IMR-90 (cell line): ENCODE measurements at regions not wholly inside any gene's neighbourhood (a gene's known extent, or its start where the extent isn't known, plus 50 kb on each side); places are given as distances from the start of the nearest gene placed in this dataset.

Source experiments
- ATAC-seq: fragments of 200-7000 bp; cut with Tn5 transposase; 2 replicates; pipeline ENCODE4 v1.9.1; 2020; ENCODE audit warnings: low read depth, mild to moderate bottlenecking, moderate library complexity
- BruUV-seq: library from RNA; stranded (reverse); fragments of 400-500 nt; replicated peaks from 2 replicates; lab custom pipeline; 2021; lab: Mats Ljungman, UMichigan
- CTCF ChIA-PET: fragments of 300-600 bp; formaldehyde crosslinking; extraction: SDS; loops from one replicate; lab custom pipeline; 2021; ENCODE audit warnings: antibody characterized with exemption; lab: Yijun Ruan, JAX
- POLR2A ChIA-PET: fragments of 300-600 bp; sonication (Branson Sonifier 250); formaldehyde crosslinking; loops from one replicate; lab custom pipeline; 2022; ENCODE audit warnings: antibody characterized with exemption; ENCODE audit not compliant: unreplicated experiment; lab: Charles Lee
- DNase-seq: peaks from one replicate; pipeline ENCODE4 v3.0.0; 2013
- H2AFZ ChIP-seq: replicated peaks from 2 replicates; pipeline ENCODE3; 2013; ENCODE audit warnings: low read length, mild to moderate bottlenecking; ENCODE audit not compliant: poor library complexity
- H2AK5ac ChIP-seq: 2 replicates; pipeline ENCODE4 v1.6.1; 2013; ENCODE audit warnings: low read depth, low read length, inconsistent platforms
- H2AK9ac ChIP-seq: replicated peaks from 2 replicates; pipeline ENCODE3; 2013; ENCODE audit warnings: mild to moderate bottlenecking, low read depth, low read length, moderate library complexity; ENCODE audit not compliant: poor library complexity
- H2BK120ac ChIP-seq: 2 replicates; pipeline ENCODE4 v1.6.1; 2013; ENCODE audit warnings: low read depth, low read length, inconsistent platforms
- H2BK15ac ChIP-seq: 3 replicates; pipeline ENCODE4 v1.6.1; 2013; ENCODE audit warnings: low read depth, low read length, inconsistent platforms
- H2BK20ac ChIP-seq: 2 replicates; pipeline ENCODE4 v1.6.1; 2013; ENCODE audit warnings: low read depth, mild to moderate bottlenecking, inconsistent platforms, low read length, moderate library complexity
- H2BK5ac ChIP-seq: 2 replicates; pipeline ENCODE4 v1.6.1; 2013; ENCODE audit warnings: mild to moderate bottlenecking, low read depth, low read length, inconsistent platforms; ENCODE audit not compliant: poor library complexity, severe bottlenecking
- H3K14ac ChIP-seq: replicated peaks from 2 replicates; pipeline ENCODE4 v1.6.1; 2013; ENCODE audit warnings: low read depth, low read length, inconsistent platforms
- H3K18ac ChIP-seq: 2 replicates; pipeline ENCODE4 v1.6.1; 2013; ENCODE audit warnings: low read depth, low read length, control low read depth
- H3K23ac ChIP-seq: 2 replicates; pipeline ENCODE4 v1.6.1; 2013; ENCODE audit warnings: low read depth, low read length, inconsistent platforms
- H3K27ac ChIP-seq: 2 replicates; pipeline ENCODE4 v1.5.1; 2013; ENCODE audit warnings: mild to moderate bottlenecking, control low read depth, low read length; ENCODE audit not compliant: insufficient read depth
- H3K27me3 ChIP-seq: 2 replicates; pipeline ENCODE4 v1.6.1; 2013; ENCODE audit warnings: low read length; ENCODE audit not compliant: control insufficient read depth, insufficient read depth
- H3K36me3 ChIP-seq: 2 replicates; pipeline ENCODE4 v1.6.1; 2013; ENCODE audit warnings: low read length, mixed read lengths; ENCODE audit not compliant: control insufficient read depth, insufficient read depth
- H3K4ac ChIP-seq: 2 replicates; pipeline ENCODE4 v1.6.1; 2013; ENCODE audit warnings: low read depth, low read length, inconsistent platforms
- H3K4me1 ChIP-seq: 2 replicates; pipeline ENCODE4 v1.6.1; 2013; ENCODE audit warnings: low read length, mixed read lengths; ENCODE audit not compliant: control insufficient read depth, insufficient read depth
- H3K4me2 ChIP-seq: 2 replicates; pipeline ENCODE4 v1.6.1; 2013; ENCODE audit warnings: low read depth, mild to moderate bottlenecking, control low read depth, low read length, moderate library complexity
- H3K4me3 ChIP-seq: 2 replicates; pipeline ENCODE4 v1.5.1; 2013; ENCODE audit warnings: low read depth, mild to moderate bottlenecking, control low read depth, low read length, moderate library complexity; ENCODE audit not compliant: insufficient read depth
- H3K56ac ChIP-seq: 2 replicates; pipeline ENCODE4 v1.6.1; 2013; ENCODE audit warnings: low read length, inconsistent platforms; ENCODE audit not compliant: insufficient read depth; ENCODE audit errors: extremely low read depth
- H3K79me1 ChIP-seq, 2 experiments: 2 replicates each; pipeline ENCODE4 v1.6.1; 2013; ENCODE audit warnings: low read length in 2 of 2, inconsistent platforms in 1 of 2, low read depth in 1 of 2
- H3K9ac ChIP-seq: 2 replicates; pipeline ENCODE4 v1.6.1; 2013; ENCODE audit warnings: low read depth, low read length, control low read depth
- H3K9me1 ChIP-seq: 2 replicates; pipeline ENCODE4 v1.6.1; 2013; ENCODE audit warnings: low read length, inconsistent platforms; ENCODE audit not compliant: insufficient read depth
- H3K9me3 ChIP-seq: 2 replicates; pipeline ENCODE4 v1.6.1; 2013; ENCODE audit warnings: low read length; ENCODE audit not compliant: control insufficient read depth, insufficient read depth
- H4K20me1 ChIP-seq: 2 replicates; pipeline ENCODE4 v1.6.1; 2013; ENCODE audit warnings: low read length, inconsistent platforms; ENCODE audit not compliant: insufficient read depth
- H4K5ac ChIP-seq: 2 replicates; pipeline ENCODE4 v1.6.1; 2013; ENCODE audit warnings: mild to moderate bottlenecking, low read depth, low read length, control low read depth
- H4K8ac ChIP-seq, 2 experiments: 2 replicates each; pipeline ENCODE4 v1.6.1; 2013; ENCODE audit warnings: low read depth in 2 of 2, low read length in 2 of 2, control low read depth in 1 of 2, inconsistent platforms in 1 of 2
- H4K91ac ChIP-seq: 2 replicates; pipeline ENCODE4 v1.6.1; 2013; ENCODE audit warnings: low read depth, low read length, inconsistent platforms; ENCODE audit not compliant: insufficient read depth
- CEBPB ChIP-seq: IDR thresholded peaks from 2 replicates; pipeline ENCODE4 v1.6.1; 2012; ENCODE audit warnings: low read depth, low read length, improper control_type of control experiment
- CHD1 ChIP-seq: IDR thresholded peaks from 2 replicates; pipeline ENCODE4 v1.6.1; 2012; ENCODE audit warnings: low read depth, low read length, improper control_type of control experiment
- CTCF ChIP-seq: conservative IDR thresholded peaks from 2 replicates; pipeline ENCODE4 v1.5.1; 2012; ENCODE audit warnings: mild to moderate bottlenecking, low read depth, low read length, improper control_type of control experiment
- ELK1 ChIP-seq: fragments of 150-350 bp; IDR thresholded peaks from 2 replicates; pipeline ENCODE4 v1.6.1; 2016; ENCODE audit warnings: low read depth, mild to moderate bottlenecking, low read length, moderate library complexity, borderline replicate concordance
- FOS ChIP-seq: fragments of 150-350 bp; IDR thresholded peaks from 2 replicates; pipeline ENCODE4 v1.6.1; 2016; ENCODE audit warnings: low read depth, low read length
- MAFK ChIP-seq: IDR thresholded peaks from 2 replicates; pipeline ENCODE4 v1.6.1; 2012; ENCODE audit warnings: low read depth, low read length, improper control_type of control experiment
- MXI1 ChIP-seq: IDR thresholded peaks from 2 replicates; pipeline ENCODE4 v1.6.1; 2012; ENCODE audit warnings: low read depth, mild to moderate bottlenecking, low read length, moderate library complexity, borderline replicate concordance
- NFE2L2 ChIP-seq: fragments of 150-350 bp; IDR thresholded peaks from 2 replicates; pipeline ENCODE4 v1.6.1; 2016; ENCODE audit warnings: low read depth, mild to moderate bottlenecking, low read length
- POLR2A ChIP-seq: IDR thresholded peaks from 2 replicates; pipeline ENCODE4 v1.6.1; 2012; ENCODE audit warnings: mild to moderate bottlenecking, low read depth, low read length
- RCOR1 ChIP-seq: IDR thresholded peaks from 2 replicates; pipeline ENCODE4 v1.6.1; 2012; ENCODE audit warnings: mild to moderate bottlenecking, low read length, improper control_type of control experiment; ENCODE audit not compliant: insufficient replicate concordance
- RFX5 ChIP-seq: IDR thresholded peaks from 2 replicates; pipeline ENCODE4 v1.8.0; 2012; ENCODE audit warnings: low read depth, mild to moderate bottlenecking, low read length, moderate library complexity
- SMC3 ChIP-seq: fragments of 150-350 bp; IDR thresholded peaks from 2 replicates; pipeline ENCODE4 v1.6.1; 2016; ENCODE audit warnings: low read depth, mild to moderate bottlenecking, antibody characterized with exemption, low read length, moderate library complexity
- USF2 ChIP-seq: fragments of 150-350 bp; IDR thresholded peaks from 2 replicates; pipeline ENCODE4 v1.6.1; 2017; ENCODE audit warnings: mild to moderate bottlenecking, antibody characterized with exemption, low read length, low read depth
- WGBS, 2 experiments: methylation state at CpG; one replicate each; pipeline versions ENCODE4 v1.1.5 to v1.1.7; 2013; ENCODE audit warnings: missing lambda C conversion rate in 2 of 2; ENCODE audit not compliant: insufficient read length in 1 of 2; ENCODE audit errors: extremely low coverage in 2 of 2; 5-methylcytosine and 5-hydroxymethylcytosine counted together
- dilution Hi-C: fragments of 300-500 bp; cut with HindIII; formaldehyde crosslinking; loops from one replicate; pipeline ENCODE4 v1.14.3; 2018; ENCODE audit warnings: low sequenced_read_pairs; ENCODE audit not compliant: unreplicated experiment
- in situ Hi-C: fragments of 300-500 bp; cut with MboI; formaldehyde crosslinking; loops from 3 replicates; pipeline ENCODE4 v1.14.3; 2019; ENCODE audit warnings: low sequenced_read_pairs, inconsistent platforms, mixed read lengths
- intact Hi-C: fragments of 100-400 bp; cut with micrococcal nuclease; formaldehyde crosslinking; loops from 2 replicates; pipeline ENCODE4 v1.10.0; 2022

- no peak overlapping the region for H4K5ac ChIP-seq
- H2AFZ ChIP-seq, result no peak overlapping the region
- ChIA-PET CTCF (interaction anchor here (0.6 to 0.7 kb wide), 5 partner anchors 14 to 464 kb away, joined by 3 to 4 read pairs (median 3); no protein-coding TSS in a partner anchor), POLR2A (interaction anchor here (0.5 kb wide), 1 partner anchor 38 kb away, joined by 3 read pairs; no protein-coding TSS in a partner anchor)
- WGBS, 2 experiments, result no CpG with 5 or more reads among the region's 1 CpG
- no peak overlapping the region for H3K23ac ChIP-seq
- DNase-seq (no peak), ATAC-seq (no peak)
- H3K4me2 ChIP-seq, result no peak overlapping the region
- no peaks in the 10 kb centered on the region for H3K27me3 ChIP-seq
- intact Hi-C loops, result no loop called here
- in situ Hi-C loops, result no loop called here
- no peak overlapping the region for H3K4ac ChIP-seq
- no peaks in the 10 kb centered on the region for H3K36me3 ChIP-seq
- TF ChIP-seq CEBPB, result no peak
- no peak for TF ChIP-seq USF2
- TF ChIP-seq SMC3, result no peak
- no peak for TF ChIP-seq CHD1
- no peak for TF ChIP-seq MXI1
- TF ChIP-seq RFX5, result no peak
- no peak for TF ChIP-seq MAFK
- TF ChIP-seq CTCF, result no peak
- no peak for TF ChIP-seq POLR2A
- TF ChIP-seq FOS, result no peak
- no peak for TF ChIP-seq RCOR1
- no peak for TF ChIP-seq NFE2L2
- TF ChIP-seq ELK1, result no peak
- no peak overlapping the region for H2BK15ac ChIP-seq
- H3K9me3 ChIP-seq, result no peaks in the 10 kb centered on the region
- no peak overlapping the region for H3K56ac ChIP-seq
- no peak overlapping the region for H3K4me3 ChIP-seq
- H3K9ac ChIP-seq, result no peak overlapping the region
- dilution Hi-C loops, result no loop called here
- H3K4me1 ChIP-seq, result no peaks in the 10 kb centered on the region
- H3K18ac ChIP-seq, result no peak overlapping the region
- no peak overlapping the region for H4K8ac ChIP-seq
- H2AK5ac ChIP-seq, result no peak overlapping the region
- H2AK9ac ChIP-seq, result no peak overlapping the region
- no peak overlapping the region for H2BK120ac ChIP-seq
- no peaks in the 10 kb centered on the region for H4K20me1 ChIP-seq
- no peak overlapping the region for H3K27ac ChIP-seq
- no TSS peak for BruUV-seq
- H3K14ac ChIP-seq, result no peak overlapping the region
- H3K9me1 ChIP-seq, result no peaks in the 10 kb centered on the region; the same call in 1 of the 2 replicates
- H3K79me1 ChIP-seq, result no peaks in the 10 kb centered on the region
- H2BK20ac ChIP-seq, result no peak overlapping the region
- H2BK5ac ChIP-seq, result no peak overlapping the region
- no peak overlapping the region for H4K91ac ChIP-seq
Observed at GRCh38 chr1:78263946-78264345, 218.2 kb downstream of the GIPC2 start.
